ENCODE measurements at regions not wholly inside any gene's neighbourhood (a gene's known extent, or its start where the extent isn't known, plus 50 kb on each side); places are given as distances from the start of the nearest gene placed in this dataset.

- intact Hi-C loops (cut with DNase I) = no loop called here
- Histone ChIP-seq H3K9me3 (no peaks in the 10 kb centered on the region), H3K36me3 (replicated peaks in 1 of 2; ENCODE audit: insufficient read depth in 1 of 2, low read depth in 2 of 2) (no peaks in the 10 kb centered on the region), H3K4me1 (no peaks in the 10 kb centered on the region), H3K4me3 (no peak overlapping the region), H3K27me3 (no peaks in the 10 kb centered on the region), H3K27ac (no peak overlapping the region)
- no peak for DNase-seq
- TF ChIP-seq POLR2A (IDR thresholded peaks at IDR 0.05) (no peak), CTCF (IDR thresholded peaks at IDR 0.05) (no peak)
- WGBS, 2 donors = 57 to 68% methylated on average over 2 of the region's 2 CpGs
- ATAC-seq = no peak
Observed at GRCh38 chr16:65534121-65534528, 412.3 kb upstream of the CDH11 start.

GRCh38 chr16:65532846-65533245, 411.0 kb upstream of the CDH11 start:
- H3K4me1 ChIP-seq = no peaks in the 10 kb centered on the region
- H3K4me3 ChIP-seq = no peak overlapping the region
- H3K36me3 ChIP-seq (replicated peaks in 1 of 2; ENCODE audit: insufficient read depth in 1 of 2, low read depth in 2 of 2) = no peaks in the 10 kb centered on the region
- H3K9me3 ChIP-seq = no peaks in the 10 kb centered on the region
- DNase-seq = no peak
- TF ChIP-seq POLR2A (IDR thresholded peaks at IDR 0.05) (no peak), CTCF (IDR thresholded peaks at IDR 0.05) (no peak)
- ATAC-seq = no peak
- 58 to 71% methylated on average over 2 of the region's 2 CpGs for WGBS, 2 donors
- no peaks in the 10 kb centered on the region for H3K27me3 ChIP-seq
- no peak overlapping the region for H3K27ac ChIP-seq
- intact Hi-C loops (cut with DNase I) = no loop called here

- 30 to 37% methylated on average over 6 of the region's 6 CpGs for WGBS, 2 donors
- Histone ChIP-seq H3K27me3 (no peaks in the 10 kb centered on the region), H3K4me1 (no peaks in the 10 kb centered on the region), H3K27ac (no peak overlapping the region), H3K36me3 (replicated peaks in 1 of 2; ENCODE audit: insufficient read depth in 1 of 2, low read depth in 2 of 2) (no peaks in the 10 kb centered on the region), H3K4me3 (no peak overlapping the region), H3K9me3 (no peaks in the 10 kb centered on the region)
- intact Hi-C loops (cut with DNase I) = no loop called here
- TF ChIP-seq CTCF (IDR thresholded peaks at IDR 0.05) = no peak
- TF ChIP-seq POLR2A (IDR thresholded peaks at IDR 0.05) = no peak
- ATAC-seq (no peak), DNase-seq (no peak)
Observed at GRCh38 chr16:65532258-65532657, 410.4 kb upstream of the CDH11 start.

GRCh38 chr16:65531475-65531874, 409.6 kb upstream of the CDH11 start:
- Histone ChIP-seq H3K27me3 (no peaks in the 10 kb centered on the region), H3K4me3 (no peak overlapping the region), H3K9me3 (no peaks in the 10 kb centered on the region), H3K27ac (no peak overlapping the region), H3K4me1 (no peaks in the 10 kb centered on the region), H3K36me3 (replicated peaks in 1 of 2; ENCODE audit: insufficient read depth in 1 of 2, low read depth in 2 of 2) (no peaks in the 10 kb centered on the region)
- no peak for DNase-seq
- intact Hi-C loops (cut with DNase I) = no loop called here
- 37 to 46% methylated on average over 4 of the region's 4 CpGs for WGBS, 2 donors
- TF ChIP-seq CTCF (IDR thresholded peaks at IDR 0.05) (no peak), POLR2A (IDR thresholded peaks at IDR 0.05) (no peak)
- no peak for ATAC-seq

GRCh38 chr16:65525707-65526106, 403.8 kb upstream of the CDH11 start:
- no peak overlapping the region for H3K27ac ChIP-seq
- no peaks in the 10 kb centered on the region for H3K36me3 ChIP-seq (replicated peaks in 1 of 2; ENCODE audit: insufficient read depth in 1 of 2, low read depth in 2 of 2)
- H3K9me3 ChIP-seq = no peaks in the 10 kb centered on the region
- TF ChIP-seq CTCF (IDR thresholded peaks at IDR 0.05) (no peak), POLR2A (IDR thresholded peaks at IDR 0.05) (no peak)
- intact Hi-C loops (cut with DNase I) = no loop called here
- H3K4me1 ChIP-seq = no peaks in the 10 kb centered on the region
- DNase-seq = no peak
- H3K4me3 ChIP-seq = no peak overlapping the region
- ATAC-seq = no peak
- no peaks in the 10 kb centered on the region for H3K27me3 ChIP-seq
- 77 to 91% methylated on average over 2 of the region's 2 CpGs for WGBS, 2 donors
